ENCODE measurements at regions not wholly inside any gene's neighbourhood (a gene's known extent, or its start where the extent isn't known, plus 50 kb on each side); places are given as distances from the start of the nearest gene placed in this dataset.

DNA sequence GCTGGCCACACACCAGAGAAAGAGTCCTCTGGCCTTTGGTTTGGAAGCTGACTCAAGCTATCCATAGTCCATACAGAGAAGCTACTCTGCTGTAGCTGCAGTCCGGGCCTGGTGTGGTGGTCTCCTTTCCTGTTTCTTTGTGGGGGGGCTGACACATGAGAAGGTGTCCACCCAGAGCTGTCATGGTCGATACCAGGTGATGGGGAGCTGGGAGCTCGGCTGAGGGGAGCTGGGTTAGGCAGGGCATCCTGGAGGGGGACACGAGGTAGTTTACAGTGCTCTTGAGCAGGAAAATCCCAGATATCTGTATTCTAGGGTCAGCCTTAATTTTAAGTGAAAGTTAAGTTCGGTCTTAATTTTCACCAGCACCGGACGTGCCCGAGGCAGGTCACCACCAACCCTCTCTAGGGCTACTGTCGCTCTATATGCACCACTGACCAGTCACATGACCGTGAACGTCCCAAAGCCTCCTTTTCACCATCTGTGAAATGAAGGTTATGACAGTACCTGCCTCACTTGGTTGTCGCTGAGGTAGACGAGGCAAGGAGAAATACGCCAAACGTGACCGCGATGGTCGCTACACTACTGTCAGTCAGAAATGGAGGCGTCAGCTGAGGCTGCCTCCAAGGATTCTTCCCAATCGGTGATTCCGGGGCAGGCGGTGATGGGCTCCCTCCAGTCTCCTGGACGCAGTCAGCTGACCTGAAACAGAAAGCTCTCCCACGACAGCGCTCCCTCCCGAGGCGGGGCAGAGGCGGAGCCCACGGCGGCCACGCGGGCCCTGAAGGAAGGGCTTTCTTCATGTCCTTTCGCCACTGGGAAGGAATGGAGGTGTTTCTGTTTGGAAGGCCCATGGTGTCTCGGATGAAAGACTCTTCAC lies 69.4 kb upstream of the SHH start:
- TF ChIP-seq SUZ12 (IDR thresholded peaks at IDR 0.05; ENCODE audit: extremely low read depth, insufficient read depth, insufficient read length) (no peak), ZNF274 (IDR thresholded peaks at IDR 0.05; ENCODE audit: low read depth, low read length) (no peak)
